Breast epithelium (tissue), 4 donors: ENCODE measurements at regions not wholly inside any gene's neighbourhood (a gene's known extent, or its start where the extent isn't known, plus 50 kb on each side); places are given as distances from the start of the nearest gene placed in this dataset.

ENCODE experiments used
- DNase-seq, 2 donors: peaks; one replicate each; pipeline ENCODE4 v3.0.0-alpha.2; 2019; ENCODE audit warnings: low spot score in 2 of 2
- H3K27ac ChIP-seq, 2 donors: fragments of 200-600 bp; sonication (generic) in 1 of 2; one replicate each; pipeline ENCODE4 v1.5.1; 2016 to 2019; ENCODE audit warnings: mild to moderate bottlenecking in 1 of 2
- H3K27me3 ChIP-seq, 2 donors: fragments of 200-600 bp; sonication (generic) in 1 of 2; one replicate each; pipeline versions ENCODE4 v1.5.1 to v1.6.0; 2017 to 2019; ENCODE audit warnings: control low read depth in 1 of 2, mild to moderate bottlenecking in 1 of 2
- H3K36me3 ChIP-seq: fragments of 200-600 bp; one replicate; pipeline ENCODE4 v1.5.1; 2019
- H3K4me1 ChIP-seq, 2 donors: fragments of 200-600 bp; sonication (generic); one replicate each; pipeline ENCODE4 v1.5.1; 2016 to 2019; ENCODE audit warnings: control low read depth in 1 of 2
- H3K4me3 ChIP-seq, 3 donors: fragments of 200-600 bp; sonication (generic); 1 replicate in 2 of 3; 2 replicates in 1 of 3; pipeline ENCODE4 v1.5.1; 2016 to 2019; ENCODE audit warnings: mild to moderate bottlenecking in 3 of 3, moderate library complexity in 2 of 3
- H3K9me3 ChIP-seq, 2 donors: fragments of 200-600 bp; sonication (generic) in 1 of 2; one replicate each; pipeline ENCODE4 v1.5.1; 2016 to 2019; ENCODE audit warnings: control low read depth in 1 of 2
- CTCF ChIP-seq, 3 donors: fragments of 450-650 bp; IDR thresholded peaks; one replicate each; pipeline ENCODE4 v1.5.1; 2016 to 2017; ENCODE audit warnings: antibody characterized with exemption in 3 of 3, mild to moderate bottlenecking in 3 of 3, moderate library complexity in 3 of 3
- POLR2A ChIP-seq: fragments of 450-650 bp; IDR thresholded peaks from one replicate; pipeline ENCODE4 v1.6.1; 2016; ENCODE audit warnings: antibody characterized with exemption, mild to moderate bottlenecking, moderate library complexity
- POLR2AphosphoS5 ChIP-seq, 3 donors: sonication (generic); formaldehyde crosslinking; IDR thresholded peaks; one replicate each; pipeline ENCODE4 v1.6.1; 2017; ENCODE audit warnings: antibody characterized with exemption in 3 of 3
- intact Hi-C: fragments of 100-400 bp; cut with DNase I; formaldehyde crosslinking; loops from one replicate; pipeline ENCODE4 v1.15.1; 2023; ENCODE audit warnings: low total_unique reads

- Histone ChIP-seq H3K4me1 (peaks cover 0 to 7% of the 10 kb centered on the region in 2 donors), H3K9me3 (no peaks in the 10 kb centered on the region), H3K4me3 (no peak overlapping the region), H3K27me3 (no peaks in the 10 kb centered on the region), H3K27ac (no peak overlapping the region), H3K36me3 (no peaks in the 10 kb centered on the region)
- DNase-seq, result peak in 1 of 2 donors; percentile 10
- intact Hi-C loops, result no loop called here
- TF ChIP-seq POLR2A (no peak), POLR2AphosphoS5 (IDR thresholded peaks at IDR 0.05) (no peak), CTCF (IDR thresholded peaks at IDR 0.05) (no peak)
These were observed 51.3 kb upstream of the PPP2R5C start for GRCh38 chr14:101709962-101710931.

- no peak overlapping the region for H3K27ac ChIP-seq
- TF ChIP-seq POLR2A (no peak), POLR2AphosphoS5 (IDR thresholded peaks at IDR 0.05) (no peak), CTCF (IDR thresholded peaks at IDR 0.05) (no peak)
- no peak overlapping the region for H3K4me3 ChIP-seq
- H3K4me1 ChIP-seq, result no peaks in the 10 kb centered on the region
- no peaks in the 10 kb centered on the region for H3K27me3 ChIP-seq
- peak in 1 of 2 donors; percentile 14 for DNase-seq
- no peaks in the 10 kb centered on the region for H3K9me3 ChIP-seq
- intact Hi-C loops, result no loop called here
- H3K36me3 ChIP-seq, result no peaks in the 10 kb centered on the region
These were observed 50.3 kb upstream of the PPP2R5C start for GRCh38 chr14:101711041-101711856.
